AG04450 (cell line): ENCODE measurements at regions not wholly inside any gene's neighbourhood (a gene's known extent, or its start where the extent isn't known, plus 50 kb on each side); places are given as distances from the start of the nearest gene placed in this dataset.
"Not testable (repeated sequence)": the region's sequence is repeated elsewhere in the genome, so short reads cannot be mapped to it uniquely, and the experiment has no call there.

Experiments
- CTCF ChIA-PET: fragments of 300-600, 350-600 bp; formaldehyde crosslinking; extraction: SDS; loops from one replicate; lab custom pipeline; 2022; ENCODE audit warnings: antibody characterized with exemption, inconsistent platforms; lab: Charles Lee
- POLR2A ChIA-PET: fragments of 350-600 bp; formaldehyde crosslinking; extraction: SDS; loops from one replicate; lab custom pipeline; 2021; ENCODE audit warnings: antibody characterized with exemption, inconsistent platforms; lab: Yijun Ruan, JAX
- DNase-seq: peaks from one replicate; pipeline ENCODE4 v3.0.0-alpha.2; 2011; ENCODE audit warnings: low read depth, low spot score
- H3K27ac ChIP-seq: one replicate; pipeline ENCODE4 v1.5.1; 2012; ENCODE audit warnings: low read depth, low read length, control low read depth
- H3K27me3 ChIP-seq: one replicate; pipeline ENCODE4 v1.6.0; 2012; ENCODE audit warnings: low read length; ENCODE audit not compliant: control insufficient read depth, insufficient read depth
- H3K4me3 ChIP-seq: 2 replicates; pipeline ENCODE4 v1.5.1; 2011; ENCODE audit warnings: mild to moderate bottlenecking, low read depth, low read length, control low read depth
- H3K9me3 ChIP-seq: 2 replicates; pipeline ENCODE4 v1.5.1; 2012; ENCODE audit warnings: low read length; ENCODE audit not compliant: control insufficient read depth, insufficient read depth
- CTCF ChIP-seq: IDR thresholded peaks from 2 replicates; pipeline ENCODE4 v1.5.1; 2011; ENCODE audit warnings: low read depth, low read length, control low read depth, inconsistent platforms

- H3K27me3 ChIP-seq, result peaks cover 20% of the 10 kb centered on the region
- no peak overlapping the region for H3K27ac ChIP-seq
- no peak overlapping the region for H3K4me3 ChIP-seq
- no peak for TF ChIP-seq CTCF
- DNase-seq, result no peak
- ChIA-PET POLR2A (no interaction called here), CTCF (interaction anchor here (1.6 kb wide), 1 partner anchor 9 kb away, joined by 13 read pairs; no protein-coding TSS in a partner anchor)
- no peaks in the 10 kb centered on the region; the same call in 1 of the 2 replicates for H3K9me3 ChIP-seq
Measured at GRCh38 chr2:126981476-126981875, 82.8 kb downstream of the TEX51 start.

GRCh38 chr2:126982935-126983334 is 84.2 kb downstream of the TEX51 start:
- no peak for TF ChIP-seq CTCF
- CTCF ChIA-PET, result no interaction called here
- POLR2A ChIA-PET, result no interaction called here

GRCh38 chr2:126986631-126987187 is 88.0 kb downstream of the TEX51 start:
- no peak overlapping the region for H3K4me3 ChIP-seq
- no peak overlapping the region for H3K27ac ChIP-seq
- TF ChIP-seq CTCF, result no peak
- POLR2A ChIA-PET, result interaction anchor here (0.7 kb wide), 1 partner anchor 15 kb away, joined by 4 read pairs; no protein-coding TSS in a partner anchor
- no peaks in the 10 kb centered on the region for H3K9me3 ChIP-seq
- CTCF ChIA-PET, result interaction anchor here (1.0 kb wide), 1 partner anchor 15 kb away, joined by 7 read pairs; no protein-coding TSS in a partner anchor
- peaks cover 21% of the 10 kb centered on the region for H3K27me3 ChIP-seq
- no peak for DNase-seq

More at GRCh38 chr2:126982935-126983334, 84.2 kb downstream of the TEX51 start:
- H3K27ac ChIP-seq, result no peak overlapping the region
- H3K9me3 ChIP-seq, result no peaks in the 10 kb centered on the region
- no peak overlapping the region for H3K4me3 ChIP-seq
- peaks cover 17% of the 10 kb centered on the region for H3K27me3 ChIP-seq
- no peak for DNase-seq

GRCh38 chr2:126988482-126988881 is 89.8 kb downstream of the TEX51 start:
- TF ChIP-seq CTCF, result no peak
- POLR2A ChIA-PET, result no interaction called here
- H3K27me3 ChIP-seq, result peaks cover 19% of the 10 kb centered on the region
- no peak overlapping the region for H3K4me3 ChIP-seq
- DNase-seq, result no peak
- no peak overlapping the region for H3K27ac ChIP-seq
- H3K9me3 ChIP-seq, result no peaks in the 10 kb centered on the region
- CTCF ChIA-PET, result no interaction called here

GRCh38 chr2:126989064-126989463 is 90.4 kb downstream of the TEX51 start:
- H3K27me3 ChIP-seq, result peaks cover 18% of the 10 kb centered on the region
- CTCF ChIA-PET, H3K27ac ChIP-seq, DNase-seq, H3K9me3 ChIP-seq, H3K4me3 ChIP-seq, POLR2A ChIA-PET: not testable (repeated sequence)
